IgD-negative memory B cell (primary cell): ENCODE measurements at regions not wholly inside any gene's neighbourhood (a gene's known extent, or its start where the extent isn't known, plus 50 kb on each side); places are given as distances from the start of the nearest gene placed in this dataset.
A peak's percentile ranks its signal among the peaks of the same experiment; 100 is the strongest.

Experiments
- H3K27ac Mint-ChIP-seq, 3 donors: one replicate each; pipeline ENCODE4 v1.8.0; 2020 to 2022; ENCODE audit warnings: mild to moderate bottlenecking in 3 of 3, mixed read lengths in 3 of 3, moderate library complexity in 1 of 3
- H3K27me3 Mint-ChIP-seq: one replicate; pipeline ENCODE4 v1.8.0; 2021; ENCODE audit warnings: mixed read lengths
- H3K36me3 Mint-ChIP-seq: one replicate; pipeline ENCODE4 v1.8.0; 2020; ENCODE audit warnings: mild to moderate bottlenecking, mixed read lengths
- H3K4me1 Mint-ChIP-seq, 3 donors: one replicate each; pipeline ENCODE4 v1.8.0; 2020 to 2022; ENCODE audit warnings: mixed read lengths in 3 of 3, mild to moderate bottlenecking in 1 of 3
- H3K4me3 Mint-ChIP-seq, 4 donors: one replicate each; pipeline ENCODE4 v1.8.0; 2020 to 2022; ENCODE audit warnings: mild to moderate bottlenecking in 4 of 4, mixed read lengths in 4 of 4, moderate library complexity in 3 of 4
- H3K9me3 Mint-ChIP-seq, 3 donors: one replicate each; pipeline ENCODE4 v1.8.0; 2020 to 2021; ENCODE audit warnings: mixed read lengths in 3 of 3, mild to moderate bottlenecking in 1 of 3

DNA sequence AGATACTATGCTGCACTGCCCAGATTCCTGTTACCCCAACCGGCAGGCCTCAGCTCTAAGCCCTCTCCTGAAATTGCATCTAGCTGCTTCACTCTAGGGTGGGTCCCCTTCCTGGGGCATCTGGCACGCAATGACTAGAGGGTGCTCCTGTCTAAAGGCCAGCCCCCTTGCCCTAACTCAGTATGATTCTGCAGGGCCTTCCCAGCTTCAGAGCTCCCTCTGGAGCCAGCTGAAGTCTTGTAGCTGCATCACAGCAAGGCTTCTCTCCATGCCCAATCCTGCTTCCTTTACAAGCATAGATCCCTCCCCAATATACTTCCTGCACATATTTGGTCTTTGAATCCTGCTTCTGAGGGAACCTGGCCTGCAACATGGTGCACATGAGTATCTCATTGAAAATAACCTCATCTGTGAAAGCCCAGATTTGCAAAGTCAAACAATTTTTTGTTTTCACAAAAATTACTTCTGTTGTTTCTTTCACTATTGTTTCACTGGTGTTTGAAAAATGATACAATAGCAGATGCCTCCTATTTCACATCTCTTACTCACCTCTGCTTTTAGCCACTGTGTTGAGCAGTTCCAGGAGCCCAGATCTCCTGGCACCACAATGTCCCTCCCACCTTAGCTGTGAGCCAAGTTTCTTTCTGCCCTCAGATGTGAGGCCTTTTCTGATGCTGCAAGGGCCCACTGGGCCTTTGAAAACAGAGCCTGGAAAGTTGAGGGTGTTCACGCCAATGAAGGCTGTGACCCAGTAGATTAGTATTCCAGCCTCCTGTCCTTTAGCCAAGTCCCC, 169.5 kb upstream of the EGLN3 start:
- Mint-ChIP-seq H3K36me3 (no peaks in the 10 kb centered on the region), H3K9me3 (peaks cover 0 to 14% (median 0%) of the 10 kb centered on the region in 3 donors), H3K4me1 (no peaks in the 10 kb centered on the region), H3K4me3 (no peak overlapping the region), H3K27me3 (peaks cover 3% of the 10 kb centered on the region), H3K27ac (no peak overlapping the region)

DNA sequence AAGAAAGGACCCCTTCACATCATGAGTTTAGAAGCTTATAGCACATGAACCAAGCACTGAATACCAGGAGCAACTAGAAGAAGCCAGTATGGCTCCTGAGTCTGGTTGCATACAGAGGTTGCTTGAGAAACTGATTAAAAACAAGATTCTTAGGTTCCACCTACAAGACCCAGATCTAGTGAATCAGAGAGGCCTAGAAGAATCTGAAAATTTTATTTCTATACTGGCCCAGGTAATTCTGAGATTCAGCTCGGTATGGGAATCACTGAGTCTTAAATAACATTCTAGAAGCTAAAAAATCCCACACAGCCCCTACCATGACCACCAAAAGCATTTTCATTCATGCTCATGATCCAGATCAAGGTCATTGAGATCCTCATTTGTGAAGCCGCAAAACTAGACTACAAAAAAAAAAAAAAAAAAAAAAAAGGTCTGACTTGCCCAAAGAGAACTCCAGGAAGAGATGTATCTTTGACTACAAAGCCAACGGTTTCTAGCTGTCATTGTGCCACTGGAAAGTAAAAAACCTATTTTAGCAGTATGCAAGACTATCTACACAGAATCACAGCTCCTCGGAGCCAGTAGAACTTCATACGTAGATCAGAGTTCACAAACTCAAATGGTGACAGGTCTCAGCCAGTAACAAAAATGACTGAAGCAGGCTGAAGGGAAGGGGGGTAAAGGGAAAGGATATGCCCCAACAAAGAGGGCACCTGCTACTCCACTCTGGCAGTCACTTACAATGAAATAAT, 168.4 kb upstream of the EGLN3 start:
- Mint-ChIP-seq H3K4me3 (no peak overlapping the region), H3K27ac (no peak overlapping the region), H3K27me3 (peaks cover 3% of the 10 kb centered on the region), H3K4me1 (no peaks in the 10 kb centered on the region), H3K9me3 (peaks cover 0 to 18% (median 0%) of the 10 kb centered on the region in 3 donors), H3K36me3 (no peaks in the 10 kb centered on the region)

- H3K4me3 Mint-ChIP-seq = no peak overlapping the region
- no peaks in the 10 kb centered on the region for H3K27me3 Mint-ChIP-seq
- no peaks in the 10 kb centered on the region for H3K4me1 Mint-ChIP-seq
- peaks cover 0 to 18% (median under 1%) of the 10 kb centered on the region in 3 donors for H3K9me3 Mint-ChIP-seq
- H3K27ac Mint-ChIP-seq = no peak overlapping the region
- H3K36me3 Mint-ChIP-seq = no peaks in the 10 kb centered on the region
Observed at GRCh38 chr14:34113991-34114390, 163.1 kb upstream of the EGLN3 start.

DNA sequence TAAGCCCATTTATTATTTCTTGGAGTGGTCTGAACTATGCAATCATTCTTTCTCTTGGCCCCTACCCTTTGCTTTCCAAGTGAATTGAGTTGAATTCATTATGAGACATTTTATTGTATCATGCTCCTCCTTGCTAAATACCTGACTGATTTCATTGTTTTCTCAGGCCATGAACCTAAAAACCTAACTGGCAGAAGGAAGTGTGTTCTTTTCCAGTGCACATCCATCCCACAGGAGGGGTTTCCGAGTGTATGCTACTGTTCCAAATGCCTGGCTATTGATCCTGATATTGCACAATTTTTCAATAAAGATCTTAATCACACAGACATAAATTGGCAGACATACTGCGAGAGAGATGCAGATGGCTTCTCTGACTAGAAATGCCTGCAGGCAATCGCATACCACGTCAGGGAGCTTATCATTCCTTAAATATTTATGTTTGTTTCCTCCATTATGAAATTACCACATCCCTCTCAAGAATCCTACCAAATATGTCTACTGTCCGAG, 162.2 kb upstream of the EGLN3 start:
- H3K27ac Mint-ChIP-seq = no peak overlapping the region
- H3K36me3 Mint-ChIP-seq = no peaks in the 10 kb centered on the region
- H3K27me3 Mint-ChIP-seq = no peaks in the 10 kb centered on the region
- H3K4me1 Mint-ChIP-seq = no peaks in the 10 kb centered on the region
- no peak overlapping the region for H3K4me3 Mint-ChIP-seq
- H3K9me3 Mint-ChIP-seq = peaks cover 0 to 18% (median 4%) of the 10 kb centered on the region in 3 donors

DNA sequence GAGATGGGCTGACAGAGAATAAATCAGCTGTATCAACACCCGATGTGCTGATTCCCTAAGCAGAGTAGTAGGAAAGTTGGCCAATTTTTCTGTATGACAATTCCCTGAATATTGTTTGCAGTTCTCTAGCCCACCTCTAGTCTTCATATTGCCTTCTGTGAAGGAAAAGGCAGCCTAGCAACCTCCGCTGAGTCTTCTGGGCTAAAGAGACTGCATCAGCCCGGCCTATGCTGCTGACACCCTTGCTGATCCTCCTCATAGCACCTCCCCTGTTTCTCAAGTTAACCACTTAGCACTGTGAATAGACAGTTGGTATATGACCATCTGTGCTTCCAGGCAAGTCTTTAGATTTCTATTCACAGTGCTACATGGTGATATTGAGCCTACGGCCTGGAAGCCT, 161.1 kb upstream of the EGLN3 start:
- Mint-ChIP-seq H3K27ac (no peak overlapping the region), H3K4me3 (no peak overlapping the region), H3K4me1 (no peaks in the 10 kb centered on the region), H3K27me3 (no peaks in the 10 kb centered on the region), H3K36me3 (no peaks in the 10 kb centered on the region), H3K9me3 (peaks cover 0 to 15% (median 4%) of the 10 kb centered on the region in 3 donors)

GRCh38 chr14:34111505-34111904, 160.6 kb upstream of the EGLN3 start:
- Mint-ChIP-seq H3K36me3 (no peaks in the 10 kb centered on the region), H3K9me3 (peaks cover 0 to 12% (median 4%) of the 10 kb centered on the region in 3 donors), H3K4me3 (no peak overlapping the region), H3K27ac (no peak overlapping the region), H3K27me3 (no peaks in the 10 kb centered on the region), H3K4me1 (no peaks in the 10 kb centered on the region)

DNA sequence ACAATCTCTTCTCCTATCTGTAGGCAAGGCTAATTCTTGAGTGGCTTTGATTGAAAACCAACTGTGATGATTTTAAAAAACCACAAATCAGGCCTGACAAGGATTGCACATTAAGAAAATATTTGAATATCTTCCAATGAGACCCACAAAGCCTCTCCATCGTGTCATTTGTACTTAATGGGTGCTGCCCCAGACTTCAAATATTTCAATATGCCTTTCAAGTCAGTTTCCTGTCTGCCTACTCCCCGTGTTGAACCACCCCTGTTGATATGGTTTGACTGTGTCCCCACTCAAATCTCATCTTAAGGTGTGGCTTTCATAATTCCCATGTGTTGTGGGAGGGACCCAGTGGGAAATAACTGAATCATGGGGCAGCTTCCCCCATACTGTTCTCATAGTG, 159.7 kb upstream of the EGLN3 start:
- Mint-ChIP-seq H3K9me3 (peaks cover 0 to 5% (median 4%) of the 10 kb centered on the region in 3 donors), H3K27me3 (no peaks in the 10 kb centered on the region), H3K4me3 (no peak overlapping the region), H3K27ac (peak overlapping the region in 1 of 3 donors; percentile 7), H3K4me1 (no peaks in the 10 kb centered on the region), H3K36me3 (no peaks in the 10 kb centered on the region)

DNA sequence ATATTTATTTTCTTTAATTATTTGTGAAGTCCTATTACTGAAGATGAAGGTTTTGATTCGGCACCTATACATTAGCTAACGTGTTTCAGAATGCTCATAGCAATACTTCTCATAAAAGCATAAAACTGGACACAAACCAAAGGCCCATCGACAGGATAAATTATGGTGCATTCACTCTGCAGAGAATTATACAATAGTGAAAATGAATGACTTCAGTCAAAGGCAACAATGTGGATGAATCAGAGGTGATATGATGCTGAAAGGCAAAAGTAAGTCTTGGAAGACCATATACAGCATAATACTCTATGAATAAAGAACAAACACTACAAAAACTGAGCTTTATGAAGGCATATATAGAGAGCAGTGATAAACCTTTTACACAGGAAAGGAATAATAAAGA, 156.6 kb upstream of the EGLN3 start:
- H3K36me3 Mint-ChIP-seq = no peaks in the 10 kb centered on the region
- no peaks in the 10 kb centered on the region for H3K27me3 Mint-ChIP-seq
- no peak overlapping the region for H3K27ac Mint-ChIP-seq
- no peaks in the 10 kb centered on the region for H3K4me1 Mint-ChIP-seq
- peaks cover 0 to 4% (median 0%) of the 10 kb centered on the region in 3 donors for H3K9me3 Mint-ChIP-seq
- H3K4me3 Mint-ChIP-seq = no peak overlapping the region

DNA sequence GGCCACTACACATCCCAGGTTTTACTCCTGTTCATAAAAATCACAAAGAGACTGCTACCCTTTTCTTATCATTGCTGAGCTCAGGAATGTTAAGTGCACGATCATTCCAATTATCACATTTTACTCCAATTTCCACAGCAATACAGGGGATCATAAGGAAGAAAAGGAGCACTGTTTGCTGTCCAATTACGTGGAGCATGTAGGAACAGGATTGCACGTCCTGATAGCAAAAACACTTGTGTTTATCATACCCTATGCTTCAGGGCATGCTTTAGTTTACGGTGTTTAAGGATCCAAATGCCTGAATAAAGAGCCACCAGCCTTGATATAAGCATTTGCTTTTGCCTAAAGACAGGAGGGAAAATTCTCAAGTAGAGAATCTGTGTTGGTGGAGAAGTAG, 155.4 kb upstream of the EGLN3 start:
- no peaks in the 10 kb centered on the region for H3K27me3 Mint-ChIP-seq
- H3K36me3 Mint-ChIP-seq = no peaks in the 10 kb centered on the region
- no peak overlapping the region for H3K27ac Mint-ChIP-seq
- peaks cover 0 to 4% (median 0%) of the 10 kb centered on the region in 3 donors for H3K9me3 Mint-ChIP-seq
- H3K4me1 Mint-ChIP-seq = no peaks in the 10 kb centered on the region
- H3K4me3 Mint-ChIP-seq = no peak overlapping the region

- no peaks in the 10 kb centered on the region for H3K36me3 Mint-ChIP-seq
- H3K27ac Mint-ChIP-seq = no peak overlapping the region
- H3K4me1 Mint-ChIP-seq = no peaks in the 10 kb centered on the region
- H3K9me3 Mint-ChIP-seq = peaks cover 0 to 4% (median 0%) of the 10 kb centered on the region in 3 donors
- H3K27me3 Mint-ChIP-seq = no peaks in the 10 kb centered on the region
- no peak overlapping the region for H3K4me3 Mint-ChIP-seq
Observed at GRCh38 chr14:34104489-34105397, 153.9 kb upstream of the EGLN3 start.

GRCh38 chr14:34103176-34103575, 152.3 kb upstream of the EGLN3 start:
- H3K9me3 Mint-ChIP-seq = no peaks in the 10 kb centered on the region
- no peaks in the 10 kb centered on the region for H3K36me3 Mint-ChIP-seq
- no peaks in the 10 kb centered on the region for H3K27me3 Mint-ChIP-seq
- H3K27ac Mint-ChIP-seq = no peak overlapping the region
- H3K4me1 Mint-ChIP-seq = no peaks in the 10 kb centered on the region
- H3K4me3 Mint-ChIP-seq = no peak overlapping the region

DNA sequence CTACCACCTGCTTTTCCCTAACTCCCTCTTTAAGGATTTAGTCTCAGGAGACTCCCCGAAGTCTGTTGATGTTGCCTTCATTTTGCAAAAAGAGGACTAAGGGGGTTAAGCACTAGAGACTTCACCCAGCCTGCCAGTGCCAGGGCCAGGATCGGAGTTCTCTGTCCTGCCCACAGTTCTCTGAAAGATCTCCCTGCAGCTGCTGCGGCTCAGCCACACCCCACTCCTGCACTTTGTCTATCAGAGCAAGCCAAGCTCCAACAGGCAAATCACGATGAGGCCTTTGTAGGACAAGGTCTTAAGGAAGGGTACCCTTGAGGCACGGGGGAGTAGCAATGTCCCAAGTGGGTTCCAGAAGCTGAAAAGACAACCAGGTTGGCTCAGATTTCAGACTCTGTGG, 148.8 kb upstream of the EGLN3 start:
- Mint-ChIP-seq H3K4me3 (no peak overlapping the region), H3K36me3 (no peaks in the 10 kb centered on the region), H3K9me3 (peaks cover 0 to under 1% (median 0%) of the 10 kb centered on the region in 3 donors), H3K4me1 (no peaks in the 10 kb centered on the region), H3K27ac (no peak overlapping the region), H3K27me3 (peaks cover 1% of the 10 kb centered on the region)

DNA sequence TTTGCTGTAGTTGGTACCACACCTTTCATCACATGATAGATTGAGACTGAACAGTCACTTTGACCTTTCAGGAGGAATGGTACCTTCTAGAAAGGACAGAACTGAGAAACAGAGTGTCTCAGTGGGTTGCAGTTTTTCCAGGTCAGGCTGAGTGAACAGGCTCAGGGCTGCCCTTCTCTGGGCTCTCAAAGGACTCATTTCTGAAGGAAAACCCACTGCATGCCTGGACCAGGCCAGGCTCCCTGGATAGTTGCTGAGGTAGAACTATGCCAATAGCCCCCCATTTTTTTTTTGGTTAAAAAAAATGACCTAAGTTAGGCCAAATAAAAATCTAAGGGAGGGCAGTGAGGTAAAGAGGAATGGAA, 148.1 kb upstream of the EGLN3 start:
- H3K27ac Mint-ChIP-seq = no peak overlapping the region
- H3K27me3 Mint-ChIP-seq = peaks cover 1% of the 10 kb centered on the region
- H3K4me3 Mint-ChIP-seq = no peak overlapping the region
- H3K4me1 Mint-ChIP-seq = no peaks in the 10 kb centered on the region
- H3K9me3 Mint-ChIP-seq = peaks cover 0 to 4% (median 0%) of the 10 kb centered on the region in 3 donors
- no peaks in the 10 kb centered on the region for H3K36me3 Mint-ChIP-seq

- H3K27me3 Mint-ChIP-seq = peaks cover 1% of the 10 kb centered on the region
- no peaks in the 10 kb centered on the region for H3K4me1 Mint-ChIP-seq
- peak overlapping the region in 1 of 3 donors; percentile 24 for H3K27ac Mint-ChIP-seq
- H3K36me3 Mint-ChIP-seq = no peaks in the 10 kb centered on the region
- H3K4me3 Mint-ChIP-seq = no peak overlapping the region
- H3K9me3 Mint-ChIP-seq = peaks cover 0 to 4% (median 0%) of the 10 kb centered on the region in 3 donors
Observed at GRCh38 chr14:34098045-34098984, 147.4 kb upstream of the EGLN3 start.
